ENCODE measurements at regions not wholly inside any gene's neighbourhood (a gene's known extent, or its start where the extent isn't known, plus 50 kb on each side); places are given as distances from the start of the nearest gene placed in this dataset.

GRCh38 chr4:155521382-155521781 lies 144.6 kb upstream of the MAP9 start:
- no peak for TF ChIP-seq ZNF274 (IDR thresholded peaks at IDR 0.05; ENCODE audit: low read depth, low read length)
- no peak for TF ChIP-seq SUZ12 (IDR thresholded peaks at IDR 0.05; ENCODE audit: extremely low read depth, insufficient read depth, insufficient read length)
- no peak for TF ChIP-seq YY1 (IDR thresholded peaks at IDR 0.05; ENCODE audit: insufficient read depth, insufficient read length)
- Histone ChIP-seq H3K27me3 (ENCODE audit: insufficient read depth, insufficient read length) (no peaks in the 10 kb centered on the region), H3K9me3 (ENCODE audit: insufficient read depth, low read length) (peaks cover 7% of the 10 kb centered on the region; the same call in 1 of the 2 replicates), H3K9ac (ENCODE audit: insufficient read length, low read depth) (no peak overlapping the region), H3K4me3 (ENCODE audit: insufficient read length, low read depth) (no peak overlapping the region), H3K36me3 (ENCODE audit: insufficient read depth, insufficient read length, low read length) (no peaks in the 10 kb centered on the region), H3K4me1 (ENCODE audit: insufficient read depth, insufficient read length) (no peaks in the 10 kb centered on the region)
- no peak for DNase-seq (ENCODE audit: low read depth, low spot score)

- H3K4me3 ChIP-seq (ENCODE audit: insufficient read length, low read depth), result no peak overlapping the region
- H3K4me1 ChIP-seq (ENCODE audit: insufficient read depth, insufficient read length), result no peaks in the 10 kb centered on the region
- no peaks in the 10 kb centered on the region for H3K27me3 ChIP-seq (ENCODE audit: insufficient read depth, insufficient read length)
- no peaks in the 10 kb centered on the region for H3K9me3 ChIP-seq (ENCODE audit: insufficient read depth, low read length)
- DNase-seq (ENCODE audit: low read depth, low spot score), result no peak
- H3K9ac ChIP-seq (ENCODE audit: insufficient read length, low read depth), result no peak overlapping the region
- H3K36me3 ChIP-seq (ENCODE audit: insufficient read depth, insufficient read length, low read length), result no peaks in the 10 kb centered on the region
- TF ChIP-seq YY1 (IDR thresholded peaks at IDR 0.05; ENCODE audit: insufficient read depth, insufficient read length) (no peak), ZNF274 (IDR thresholded peaks at IDR 0.05; ENCODE audit: low read depth, low read length) (no peak), SUZ12 (IDR thresholded peaks at IDR 0.05; ENCODE audit: extremely low read depth, insufficient read depth, insufficient read length) (no peak)
These were observed 138.8 kb upstream of the MAP9 start for GRCh38 chr4:155515444-155516075.

- H3K4me3 ChIP-seq (ENCODE audit: insufficient read length, low read depth), result no peak overlapping the region
These were observed 137.9 kb upstream of the MAP9 start for GRCh38 chr4:155514628-155515027.

GRCh38 chr4:155512817-155513216 lies 136.1 kb upstream of the MAP9 start:
- DNase-seq (ENCODE audit: low read depth, low spot score), result no peak
- Histone ChIP-seq H3K9me3 (ENCODE audit: insufficient read depth, low read length) (no peaks in the 10 kb centered on the region), H3K4me1 (ENCODE audit: insufficient read depth, insufficient read length) (no peaks in the 10 kb centered on the region), H3K36me3 (ENCODE audit: insufficient read depth, insufficient read length, low read length) (no peaks in the 10 kb centered on the region), H3K27me3 (ENCODE audit: insufficient read depth, insufficient read length) (no peaks in the 10 kb centered on the region), H3K4me3 (ENCODE audit: insufficient read length, low read depth) (no peak overlapping the region), H3K9ac (ENCODE audit: insufficient read length, low read depth) (no peak overlapping the region)
- TF ChIP-seq YY1 (IDR thresholded peaks at IDR 0.05; ENCODE audit: insufficient read depth, insufficient read length) (no peak), SUZ12 (IDR thresholded peaks at IDR 0.05; ENCODE audit: extremely low read depth, insufficient read depth, insufficient read length) (no peak), ZNF274 (IDR thresholded peaks at IDR 0.05; ENCODE audit: low read depth, low read length) (no peak)

More at GRCh38 chr4:155514628-155515027, 137.9 kb upstream of the MAP9 start:
- TF ChIP-seq SUZ12 (IDR thresholded peaks at IDR 0.05; ENCODE audit: extremely low read depth, insufficient read depth, insufficient read length) (no peak), ZNF274 (IDR thresholded peaks at IDR 0.05; ENCODE audit: low read depth, low read length) (no peak), YY1 (IDR thresholded peaks at IDR 0.05; ENCODE audit: insufficient read depth, insufficient read length) (no peak)
- Histone ChIP-seq H3K36me3 (ENCODE audit: insufficient read depth, insufficient read length, low read length) (no peaks in the 10 kb centered on the region), H3K9me3 (ENCODE audit: insufficient read depth, low read length) (no peaks in the 10 kb centered on the region), H3K4me1 (ENCODE audit: insufficient read depth, insufficient read length) (no peaks in the 10 kb centered on the region), H3K9ac (ENCODE audit: insufficient read length, low read depth) (no peak overlapping the region), H3K27me3 (ENCODE audit: insufficient read depth, insufficient read length) (no peaks in the 10 kb centered on the region)
- no peak for DNase-seq (ENCODE audit: low read depth, low spot score)

GRCh38 chr4:155512046-155512445 lies 135.3 kb upstream of the MAP9 start:
- Histone ChIP-seq H3K36me3 (ENCODE audit: insufficient read depth, insufficient read length, low read length) (no peaks in the 10 kb centered on the region), H3K27me3 (ENCODE audit: insufficient read depth, insufficient read length) (no peaks in the 10 kb centered on the region), H3K9me3 (ENCODE audit: insufficient read depth, low read length) (no peaks in the 10 kb centered on the region), H3K4me3 (ENCODE audit: insufficient read length, low read depth) (no peak overlapping the region), H3K9ac (ENCODE audit: insufficient read length, low read depth) (no peak overlapping the region), H3K4me1 (ENCODE audit: insufficient read depth, insufficient read length) (no peaks in the 10 kb centered on the region)
- TF ChIP-seq YY1 (IDR thresholded peaks at IDR 0.05; ENCODE audit: insufficient read depth, insufficient read length) (no peak), ZNF274 (IDR thresholded peaks at IDR 0.05; ENCODE audit: low read depth, low read length) (no peak), SUZ12 (IDR thresholded peaks at IDR 0.05; ENCODE audit: extremely low read depth, insufficient read depth, insufficient read length) (no peak)
- DNase-seq (ENCODE audit: low read depth, low spot score), result no peak

GRCh38 chr4:155510771-155511170 lies 134.0 kb upstream of the MAP9 start:
- TF ChIP-seq SUZ12 (IDR thresholded peaks at IDR 0.05; ENCODE audit: extremely low read depth, insufficient read depth, insufficient read length), result no peak
- no peak for TF ChIP-seq YY1 (IDR thresholded peaks at IDR 0.05; ENCODE audit: insufficient read depth, insufficient read length)
- TF ChIP-seq ZNF274 (IDR thresholded peaks at IDR 0.05; ENCODE audit: low read depth, low read length), result no peak
- Histone ChIP-seq H3K9me3 (ENCODE audit: insufficient read depth, low read length) (no peaks in the 10 kb centered on the region), H3K4me3 (ENCODE audit: insufficient read length, low read depth) (no peak overlapping the region), H3K27me3 (ENCODE audit: insufficient read depth, insufficient read length) (no peaks in the 10 kb centered on the region), H3K4me1 (ENCODE audit: insufficient read depth, insufficient read length) (no peaks in the 10 kb centered on the region), H3K9ac (ENCODE audit: insufficient read length, low read depth) (no peak overlapping the region), H3K36me3 (ENCODE audit: insufficient read depth, insufficient read length, low read length) (no peaks in the 10 kb centered on the region)
- DNase-seq (ENCODE audit: low read depth, low spot score), result no peak

GRCh38 chr4:155509555-155509954 lies 132.8 kb upstream of the MAP9 start:
- H3K27me3 ChIP-seq (ENCODE audit: insufficient read depth, insufficient read length), result no peaks in the 10 kb centered on the region
- no peak overlapping the region for H3K4me3 ChIP-seq (ENCODE audit: insufficient read length, low read depth)
- no peak for DNase-seq (ENCODE audit: low read depth, low spot score)
- no peaks in the 10 kb centered on the region for H3K36me3 ChIP-seq (ENCODE audit: insufficient read depth, insufficient read length, low read length)
- no peaks in the 10 kb centered on the region for H3K4me1 ChIP-seq (ENCODE audit: insufficient read depth, insufficient read length)
- H3K9ac ChIP-seq (ENCODE audit: insufficient read length, low read depth), result no peak overlapping the region
- no peak for TF ChIP-seq ZNF274 (IDR thresholded peaks at IDR 0.05; ENCODE audit: low read depth, low read length)
- no peak for TF ChIP-seq YY1 (IDR thresholded peaks at IDR 0.05; ENCODE audit: insufficient read depth, insufficient read length)
- TF ChIP-seq SUZ12 (IDR thresholded peaks at IDR 0.05; ENCODE audit: extremely low read depth, insufficient read depth, insufficient read length), result no peak
- H3K9me3 ChIP-seq (ENCODE audit: insufficient read depth, low read length), result no peaks in the 10 kb centered on the region
